ENCODE measurements at regions not wholly inside any gene's neighbourhood (a gene's known extent, or its start where the extent isn't known, plus 50 kb on each side); places are given as distances from the start of the nearest gene placed in this dataset.
"Not testable (repeated sequence)": the region's sequence is repeated elsewhere in the genome, so short reads cannot be mapped to it uniquely, and the experiment has no call there.

DNA sequence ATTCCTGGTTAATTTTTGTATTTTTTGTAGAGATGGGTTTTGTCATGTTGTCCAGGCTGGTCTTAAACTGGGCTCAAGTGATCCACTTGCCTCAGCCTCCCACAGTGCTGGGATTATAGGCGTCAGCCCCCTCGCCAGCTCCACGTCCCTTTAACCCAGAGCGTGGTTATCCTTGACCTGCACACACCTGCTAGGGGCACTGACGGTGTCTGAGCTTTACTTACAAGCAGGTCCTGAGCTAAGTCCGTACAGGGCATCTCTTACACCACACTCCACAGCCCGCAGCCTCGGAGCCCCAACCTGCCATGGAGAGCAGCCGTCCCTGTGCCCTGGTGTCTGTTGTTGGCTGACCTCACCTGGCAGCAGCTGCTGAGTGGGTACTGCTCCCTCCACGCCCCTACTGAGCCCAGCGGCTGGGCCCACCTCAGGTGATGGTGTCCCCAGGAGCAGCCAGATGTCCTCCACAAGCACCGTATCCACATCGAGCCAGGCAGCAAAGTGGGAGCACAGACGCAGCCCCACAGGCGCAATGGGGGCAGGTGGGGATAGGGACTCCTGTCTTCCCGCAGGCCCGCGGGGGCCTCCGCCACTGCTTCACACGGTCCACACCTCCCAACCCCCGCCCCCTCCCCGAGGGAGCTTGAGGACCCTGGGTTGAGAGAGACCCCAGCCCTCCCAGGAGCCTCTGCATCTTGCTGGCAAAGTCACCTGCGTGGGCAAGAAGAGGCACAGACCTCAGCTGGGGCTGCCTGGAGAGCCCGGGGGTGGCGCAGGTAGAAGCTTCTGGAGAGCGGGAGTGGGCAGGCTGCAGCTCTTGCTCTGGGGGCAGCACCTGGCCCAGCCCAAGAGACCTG lies 325.4 kb upstream of the SFSWAP start:
- no peak overlapping the region for H3K4me3 ChIP-seq (ENCODE audit: low read depth, low read length)
- TF ChIP-seq, protein P1, sequence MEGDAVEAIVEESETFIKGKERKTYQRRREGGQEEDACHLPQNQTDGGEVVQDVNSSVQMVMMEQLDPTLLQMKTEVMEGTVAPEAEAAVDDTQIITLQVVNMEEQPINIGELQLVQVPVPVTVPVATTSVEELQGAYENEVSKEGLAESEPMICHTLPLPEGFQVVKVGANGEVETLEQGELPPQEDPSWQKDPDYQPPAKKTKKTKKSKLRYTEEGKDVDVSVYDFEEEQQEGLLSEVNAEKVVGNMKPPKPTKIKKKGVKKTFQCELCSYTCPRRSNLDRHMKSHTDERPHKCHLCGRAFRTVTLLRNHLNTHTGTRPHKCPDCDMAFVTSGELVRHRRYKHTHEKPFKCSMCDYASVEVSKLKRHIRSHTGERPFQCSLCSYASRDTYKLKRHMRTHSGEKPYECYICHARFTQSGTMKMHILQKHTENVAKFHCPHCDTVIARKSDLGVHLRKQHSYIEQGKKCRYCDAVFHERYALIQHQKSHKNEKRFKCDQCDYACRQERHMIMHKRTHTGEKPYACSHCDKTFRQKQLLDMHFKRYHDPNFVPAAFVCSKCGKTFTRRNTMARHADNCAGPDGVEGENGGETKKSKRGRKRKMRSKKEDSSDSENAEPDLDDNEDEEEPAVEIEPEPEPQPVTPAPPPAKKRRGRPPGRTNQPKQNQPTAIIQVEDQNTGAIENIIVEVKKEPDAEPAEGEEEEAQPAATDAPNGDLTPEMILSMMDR (IDR thresholded peaks at IDR 0.05; ENCODE audit: control insufficient read depth, extremely low read depth, insufficient read depth): no peak
- no peak for DNase-seq (ENCODE audit: low read depth)

DNA sequence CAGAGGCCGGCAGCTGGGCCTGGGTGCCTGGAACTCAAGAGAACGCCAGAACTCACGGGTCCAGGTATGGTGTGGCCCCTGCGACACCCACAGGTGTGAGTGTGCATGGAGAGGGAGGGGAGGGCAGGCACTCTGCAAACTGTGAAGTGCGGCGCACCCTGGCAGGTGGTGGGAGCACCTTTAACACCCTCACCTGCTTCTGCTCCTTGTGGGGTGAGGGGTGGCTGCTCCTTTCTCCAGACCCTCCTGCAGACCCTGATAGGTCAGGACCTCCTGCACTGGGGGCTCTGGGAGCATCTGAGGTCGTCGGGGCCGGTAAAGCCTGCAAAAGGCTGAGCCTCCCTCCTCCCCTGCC lies 324.7 kb upstream of the SFSWAP start:
- DNase-seq (ENCODE audit: low read depth): no peak
- H3K4me3 ChIP-seq (ENCODE audit: low read depth, low read length): no peak overlapping the region
- TF ChIP-seq, protein P1 (IDR thresholded peaks at IDR 0.05; ENCODE audit: control insufficient read depth, extremely low read depth, insufficient read depth): no peak

DNA sequence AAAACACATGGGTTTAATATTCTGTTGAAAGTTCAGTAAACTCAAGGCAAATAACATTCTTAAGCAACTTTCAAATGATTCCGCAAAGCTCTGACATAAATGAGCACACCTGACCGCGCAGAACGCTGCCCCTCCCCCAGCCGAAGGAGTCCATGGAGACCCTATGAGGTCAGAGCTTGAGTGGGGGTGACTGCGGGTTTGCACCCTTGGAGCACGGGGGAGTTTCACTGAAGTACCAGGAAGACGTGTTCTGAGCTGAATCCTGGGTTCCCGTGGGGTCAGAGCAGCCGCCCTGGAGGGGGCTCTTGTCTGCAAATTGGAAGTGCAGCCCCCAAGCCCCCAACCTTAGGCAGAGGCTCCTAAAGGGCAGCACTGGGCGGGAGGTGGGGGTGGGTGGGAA lies 324.1 kb upstream of the SFSWAP start:
- H3K4me3 ChIP-seq (ENCODE audit: low read depth, low read length): no peak overlapping the region
- TF ChIP-seq, protein P1 (IDR thresholded peaks at IDR 0.05; ENCODE audit: control insufficient read depth, extremely low read depth, insufficient read depth): no peak
- no peak for DNase-seq (ENCODE audit: low read depth)

- TF ChIP-seq, protein P1 (IDR thresholded peaks at IDR 0.05; ENCODE audit: control insufficient read depth, extremely low read depth, insufficient read depth): no peak
- no peak for DNase-seq (ENCODE audit: low read depth)
- no peak overlapping the region for H3K4me3 ChIP-seq (ENCODE audit: low read depth, low read length)
These were observed 323.4 kb upstream of the SFSWAP start for GRCh38 chr12:131387281-131388163.

DNA sequence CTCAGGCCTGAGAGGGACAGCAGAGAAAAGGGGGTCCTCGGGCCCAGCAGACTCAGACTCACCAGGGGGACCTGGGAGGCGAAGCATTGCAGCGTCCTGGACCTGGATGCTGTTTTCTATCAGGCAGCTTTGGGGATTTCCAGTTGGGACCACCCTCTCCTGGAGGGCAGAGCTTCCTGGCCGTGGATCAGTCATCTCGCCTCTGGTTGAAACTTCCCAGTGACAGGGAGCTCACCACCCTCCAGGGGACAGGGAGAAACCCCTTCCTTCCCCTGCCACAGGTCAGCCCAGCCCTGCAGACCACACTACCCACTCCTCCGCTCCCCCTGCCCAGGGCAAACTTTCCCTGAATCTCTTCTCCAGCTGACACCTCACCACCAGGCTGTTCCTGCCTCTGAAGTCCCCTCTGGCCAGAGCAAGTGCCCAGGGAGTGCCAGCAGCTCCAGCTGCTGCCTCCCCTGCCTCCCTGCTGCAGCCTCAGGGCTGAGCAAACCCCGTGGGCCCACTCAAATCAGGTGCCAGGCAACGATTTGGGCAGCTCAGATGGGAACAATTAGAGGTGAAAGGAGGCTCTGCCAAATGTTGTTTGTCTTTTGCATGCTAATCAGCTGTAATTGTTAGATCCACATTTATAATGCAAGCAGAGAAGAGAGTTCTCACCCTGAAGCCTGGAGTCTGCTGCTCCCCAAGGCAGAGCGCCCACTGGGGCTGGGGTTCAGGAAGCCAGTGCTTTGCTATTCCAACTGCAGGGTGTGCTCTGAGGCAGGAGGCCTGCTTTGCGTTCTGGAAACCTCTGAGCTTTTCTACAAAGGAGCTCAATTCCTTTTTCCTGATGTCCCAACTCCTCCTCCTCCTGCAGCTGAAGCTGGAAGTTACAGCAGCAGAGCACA lies 322.5 kb upstream of the SFSWAP start:
- H3K4me3 ChIP-seq (ENCODE audit: low read depth, low read length); DNase-seq (ENCODE audit: low read depth): not testable (repeated sequence)

- no peak for DNase-seq (ENCODE audit: low read depth)
- no peak overlapping the region for H3K4me3 ChIP-seq (ENCODE audit: low read depth, low read length)
- TF ChIP-seq, protein P1 (IDR thresholded peaks at IDR 0.05; ENCODE audit: control insufficient read depth, extremely low read depth, insufficient read depth): no peak
These were observed 321.6 kb upstream of the SFSWAP start for GRCh38 chr12:131389054-131390013.

Data from LNCaP clone FGC (cell line).